Tibial nerve (tissue), 4 donors: ENCODE measurements at regions not wholly inside any gene's neighbourhood (a gene's known extent, or its start where the extent isn't known, plus 50 kb on each side); places are given as distances from the start of the nearest gene placed in this dataset.

Source experiments
- DNase-seq, 2 donors: peaks; one replicate each; pipeline ENCODE4 v3.0.0-alpha.2; 2019; ENCODE audit warnings: low spot score in 2 of 2
- H3K27ac ChIP-seq, 4 donors: fragments of 200-600 bp; sonication (generic) in 3 of 4; one replicate each; pipeline ENCODE4 v1.5.1; 2017 to 2019; ENCODE audit warnings: mild to moderate bottlenecking in 1 of 4
- H3K27me3 ChIP-seq, 2 donors: fragments of 200-600 bp; sonication (generic) in 1 of 2; one replicate each; pipeline versions ENCODE4 v1.5.1 to v1.6.0; 2017 to 2019
- H3K36me3 ChIP-seq, 3 donors: fragments of 200-600 bp; sonication (generic); one replicate each; pipeline ENCODE4 v1.5.1; 2018 to 2019
- H3K4me1 ChIP-seq, 4 donors: fragments of 200-600 bp; sonication (generic) in 3 of 4; one replicate each; pipeline ENCODE4 v1.5.1; 2017 to 2019
- H3K4me3 ChIP-seq, 4 donors: fragments of 200-600 bp; sonication (generic) in 3 of 4; one replicate each; pipeline ENCODE4 v1.5.1; 2017 to 2019; ENCODE audit warnings: mild to moderate bottlenecking in 1 of 4, moderate library complexity in 1 of 4
- H3K9me3 ChIP-seq, 4 donors: fragments of 200-600 bp; sonication (generic) in 3 of 4; one replicate each; pipeline ENCODE4 v1.5.1; 2017 to 2019
- EP300 ChIP-seq, 2 donors: sonication (generic); formaldehyde crosslinking; IDR thresholded peaks; one replicate each; pipeline ENCODE4 v1.6.1; 2017; ENCODE audit warnings: antibody characterized with exemption in 2 of 2, mild to moderate bottlenecking in 1 of 2
- POLR2A ChIP-seq, 2 donors: fragments of 450-650 bp; IDR thresholded peaks; one replicate each; pipeline ENCODE4 v1.6.1; 2017; ENCODE audit warnings: antibody characterized with exemption in 2 of 2, mild to moderate bottlenecking in 2 of 2, moderate library complexity in 2 of 2
- WGBS, 2 donors: methylation state at CpG; one replicate each; pipeline ENCODE4 v1.1.5; 2018; 5-methylcytosine and 5-hydroxymethylcytosine counted together
- TF ChIP-seq, protein P1 (sequence below), 5 experiments: fragments of 200-600 bp in 3 of 5; fragments of 450-650 bp in 2 of 5; sonication (generic) in 3 of 5; IDR thresholded peaks; one replicate each; pipeline ENCODE4 v1.5.1; 2016 to 2019; ENCODE audit warnings: antibody characterized with exemption in 5 of 5, mild to moderate bottlenecking in 3 of 5, moderate library complexity in 2 of 5

- no peak for DNase-seq
- no peak overlapping the region for H3K4me3 ChIP-seq
These were observed 680.7 kb downstream of the PRR16 start for GRCh38 chr5:121144764-121145163.

GRCh38 chr5:121151534-121151933, 687.4 kb downstream of the PRR16 start:
- Histone ChIP-seq H3K27ac (no peak overlapping the region), H3K4me3 (no peak overlapping the region), H3K36me3 (no peaks in the 10 kb centered on the region), H3K9me3 (no peaks in the 10 kb centered on the region), H3K27me3 (no peaks in the 10 kb centered on the region), H3K4me1 (no peaks in the 10 kb centered on the region)
- WGBS, 2 donors, result 69 to 90% methylated on average over 2 of the region's 2 CpGs
- TF ChIP-seq EP300 (IDR thresholded peaks at IDR 0.05), result no peak
- TF ChIP-seq POLR2A (IDR thresholded peaks at IDR 0.05), result no peak
- TF ChIP-seq, protein P1, sequence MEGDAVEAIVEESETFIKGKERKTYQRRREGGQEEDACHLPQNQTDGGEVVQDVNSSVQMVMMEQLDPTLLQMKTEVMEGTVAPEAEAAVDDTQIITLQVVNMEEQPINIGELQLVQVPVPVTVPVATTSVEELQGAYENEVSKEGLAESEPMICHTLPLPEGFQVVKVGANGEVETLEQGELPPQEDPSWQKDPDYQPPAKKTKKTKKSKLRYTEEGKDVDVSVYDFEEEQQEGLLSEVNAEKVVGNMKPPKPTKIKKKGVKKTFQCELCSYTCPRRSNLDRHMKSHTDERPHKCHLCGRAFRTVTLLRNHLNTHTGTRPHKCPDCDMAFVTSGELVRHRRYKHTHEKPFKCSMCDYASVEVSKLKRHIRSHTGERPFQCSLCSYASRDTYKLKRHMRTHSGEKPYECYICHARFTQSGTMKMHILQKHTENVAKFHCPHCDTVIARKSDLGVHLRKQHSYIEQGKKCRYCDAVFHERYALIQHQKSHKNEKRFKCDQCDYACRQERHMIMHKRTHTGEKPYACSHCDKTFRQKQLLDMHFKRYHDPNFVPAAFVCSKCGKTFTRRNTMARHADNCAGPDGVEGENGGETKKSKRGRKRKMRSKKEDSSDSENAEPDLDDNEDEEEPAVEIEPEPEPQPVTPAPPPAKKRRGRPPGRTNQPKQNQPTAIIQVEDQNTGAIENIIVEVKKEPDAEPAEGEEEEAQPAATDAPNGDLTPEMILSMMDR (IDR thresholded peaks at IDR 0.05), result no peak
- DNase-seq, result no peak

More at GRCh38 chr5:121144764-121145163, 680.7 kb downstream of the PRR16 start:
- no peaks in the 10 kb centered on the region for H3K27me3 ChIP-seq
- no peaks in the 10 kb centered on the region for H3K36me3 ChIP-seq
- 61 to 77% methylated on average over 1 of the region's 1 CpG for WGBS, 2 donors
- TF ChIP-seq, protein P1 (IDR thresholded peaks at IDR 0.05), result no peak
- TF ChIP-seq EP300 (IDR thresholded peaks at IDR 0.05), result no peak
- TF ChIP-seq POLR2A (IDR thresholded peaks at IDR 0.05), result no peak
- no peaks in the 10 kb centered on the region for H3K4me1 ChIP-seq
- H3K27ac ChIP-seq, result no peak overlapping the region
- H3K9me3 ChIP-seq, result no peaks in the 10 kb centered on the region

GRCh38 chr5:121152411-121152810, 688.3 kb downstream of the PRR16 start:
- Histone ChIP-seq H3K4me3 (no peak overlapping the region), H3K27ac (no peak overlapping the region), H3K9me3 (no peaks in the 10 kb centered on the region), H3K4me1 (no peaks in the 10 kb centered on the region), H3K27me3 (no peaks in the 10 kb centered on the region), H3K36me3 (no peaks in the 10 kb centered on the region)
- TF ChIP-seq EP300 (IDR thresholded peaks at IDR 0.05), result no peak
- TF ChIP-seq, protein P1 (IDR thresholded peaks at IDR 0.05), result no peak
- no peak for TF ChIP-seq POLR2A (IDR thresholded peaks at IDR 0.05)
- no peak for DNase-seq

GRCh38 chr5:121156565-121156964, 692.5 kb downstream of the PRR16 start:
- no peaks in the 10 kb centered on the region for H3K9me3 ChIP-seq
- TF ChIP-seq POLR2A (IDR thresholded peaks at IDR 0.05) (no peak), EP300 (IDR thresholded peaks at IDR 0.05) (no peak)
- TF ChIP-seq, protein P1 (IDR thresholded peaks at IDR 0.05), result no peak
- H3K27me3 ChIP-seq, result no peaks in the 10 kb centered on the region
- H3K27ac ChIP-seq, result no peak overlapping the region
- H3K4me1 ChIP-seq, result no peaks in the 10 kb centered on the region
- H3K36me3 ChIP-seq, result no peaks in the 10 kb centered on the region
- no peak for DNase-seq
- H3K4me3 ChIP-seq, result no peak overlapping the region
- WGBS, 2 donors, result 87 to 89% methylated on average over 1 of the region's 1 CpG

DNA sequence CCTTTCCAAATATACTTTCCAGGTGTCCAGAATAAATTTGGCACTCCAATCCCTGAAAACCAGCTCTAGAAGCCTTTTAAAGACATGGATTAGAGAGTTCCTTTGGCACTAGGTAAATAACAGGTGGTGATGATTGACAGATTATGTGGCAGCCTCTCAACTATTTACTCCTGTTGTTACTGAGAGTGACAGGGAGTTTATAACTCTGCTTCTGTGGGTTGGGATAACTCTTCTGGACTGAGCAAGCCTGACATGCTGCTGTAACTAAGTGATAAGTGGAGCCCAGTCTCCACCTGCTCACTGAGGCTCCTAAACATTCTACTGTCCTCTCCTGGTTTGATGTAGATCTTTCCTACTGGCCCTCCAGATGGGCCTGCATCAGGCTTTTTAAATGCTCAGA, 693.2 kb upstream of the FTMT start:
- Histone ChIP-seq H3K27ac (no peak overlapping the region), H3K27me3 (no peaks in the 10 kb centered on the region), H3K4me1 (no peaks in the 10 kb centered on the region), H3K36me3 (no peaks in the 10 kb centered on the region), H3K9me3 (no peaks in the 10 kb centered on the region), H3K4me3 (no peak overlapping the region)
- no peak for TF ChIP-seq POLR2A (IDR thresholded peaks at IDR 0.05)
- no peak for DNase-seq

DNA sequence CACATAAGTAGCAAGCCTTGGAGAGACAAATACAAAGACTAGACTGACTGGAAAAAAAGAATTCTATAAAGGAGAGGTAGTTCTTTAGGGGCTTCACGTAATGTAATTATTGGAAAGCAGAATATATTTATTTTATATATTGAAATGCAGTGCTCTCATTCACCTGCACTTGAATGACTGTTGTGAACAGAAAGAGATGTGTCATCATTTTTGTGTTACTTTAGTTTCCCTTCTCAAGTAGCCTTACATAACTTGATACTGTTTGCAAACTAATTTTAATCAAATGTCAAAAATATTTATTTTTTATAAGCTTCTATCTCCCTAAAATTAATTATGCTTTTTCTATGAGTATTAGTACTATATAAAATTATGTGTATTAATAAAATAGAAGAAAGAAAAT, 691.1 kb upstream of the FTMT start:
- no peak for DNase-seq
- Histone ChIP-seq H3K27ac (no peak overlapping the region), H3K4me1 (no peaks in the 10 kb centered on the region), H3K27me3 (no peaks in the 10 kb centered on the region), H3K36me3 (no peaks in the 10 kb centered on the region), H3K9me3 (no peaks in the 10 kb centered on the region), H3K4me3 (no peak overlapping the region)
- 78 to 91% methylated on average over 1 of the region's 1 CpG for WGBS, 2 donors
- TF ChIP-seq EP300 (IDR thresholded peaks at IDR 0.05) (no peak), POLR2A (IDR thresholded peaks at IDR 0.05) (no peak)
- TF ChIP-seq, protein P1 (IDR thresholded peaks at IDR 0.05), result no peak
